HG03378 (cell line): ENCODE measurements at regions not wholly inside any gene's neighbourhood (a gene's known extent, or its start where the extent isn't known, plus 50 kb on each side); places are given as distances from the start of the nearest gene placed in this dataset.
"Not testable (repeated sequence)": the region's sequence is repeated elsewhere in the genome, so short reads cannot be mapped to it uniquely, and the experiment has no call there.

Experiments
- ATAC-seq: cut with Tn5 transposase; IDR thresholded peaks from one replicate; pipeline ENCODE4 v1.9.1; 2021; ENCODE audit warnings: mild to moderate bottlenecking, moderate library complexity; ENCODE audit not compliant: unreplicated experiment

DNA sequence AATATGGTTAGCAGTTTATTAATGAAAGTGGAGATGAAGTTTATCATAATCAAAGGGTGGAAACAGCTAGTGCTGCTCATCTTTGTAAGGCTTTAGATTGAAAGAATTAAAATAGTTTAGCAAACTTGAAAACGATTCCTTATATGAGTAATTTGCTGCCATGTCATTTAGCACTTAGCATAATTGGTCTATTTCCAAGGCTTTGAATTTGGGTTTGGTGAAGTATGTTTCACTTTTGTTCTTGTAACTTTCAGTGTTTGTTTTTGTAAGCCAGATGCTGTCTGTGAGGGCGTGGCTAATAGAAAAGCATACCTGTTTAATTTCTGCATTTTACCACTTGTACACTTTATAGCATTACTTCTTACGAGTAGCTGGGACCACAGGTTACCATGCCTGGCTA is 109.5 kb downstream of the LAT start:
- ATAC-seq = not testable (repeated sequence)

DNA sequence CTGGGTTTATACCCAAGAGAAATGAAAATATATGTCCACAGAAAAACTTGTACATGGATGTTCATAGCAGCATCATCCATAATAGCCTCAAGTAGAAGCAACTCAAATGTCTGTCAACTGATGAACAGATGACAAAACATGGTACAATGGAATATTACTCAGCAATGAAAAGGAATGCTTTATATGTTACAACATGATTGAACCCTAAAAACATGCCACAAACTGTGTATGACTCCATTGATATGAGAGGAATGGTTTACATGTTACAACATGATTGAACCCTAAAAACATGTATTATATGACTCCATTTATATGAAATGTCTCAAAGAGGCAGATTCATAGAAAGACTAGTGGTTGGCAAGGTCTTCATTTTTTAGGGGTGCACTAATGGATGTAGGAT is 104.8 kb downstream of the LAT start:
- ATAC-seq = not testable (repeated sequence)

DNA sequence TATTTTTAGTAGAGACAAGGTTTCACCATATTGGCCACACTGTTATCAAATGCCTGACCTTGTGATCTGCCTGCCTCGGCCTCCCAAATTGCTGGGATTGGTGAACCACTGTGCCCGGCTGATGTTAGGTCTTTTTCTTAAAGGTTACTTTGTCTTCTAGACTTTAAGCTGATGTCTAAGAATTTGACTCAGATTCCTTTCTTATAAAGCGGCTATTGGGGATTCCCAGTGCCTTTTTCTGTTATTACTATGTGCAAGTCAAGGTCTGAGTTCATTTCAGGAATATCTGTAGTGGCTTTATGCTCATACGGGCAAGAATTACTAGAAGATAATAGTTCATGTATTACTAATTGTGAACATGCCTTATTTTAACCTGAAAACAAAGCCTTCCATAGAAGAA is 102.8 kb downstream of the LAT start:
- ATAC-seq = not testable (repeated sequence)

DNA sequence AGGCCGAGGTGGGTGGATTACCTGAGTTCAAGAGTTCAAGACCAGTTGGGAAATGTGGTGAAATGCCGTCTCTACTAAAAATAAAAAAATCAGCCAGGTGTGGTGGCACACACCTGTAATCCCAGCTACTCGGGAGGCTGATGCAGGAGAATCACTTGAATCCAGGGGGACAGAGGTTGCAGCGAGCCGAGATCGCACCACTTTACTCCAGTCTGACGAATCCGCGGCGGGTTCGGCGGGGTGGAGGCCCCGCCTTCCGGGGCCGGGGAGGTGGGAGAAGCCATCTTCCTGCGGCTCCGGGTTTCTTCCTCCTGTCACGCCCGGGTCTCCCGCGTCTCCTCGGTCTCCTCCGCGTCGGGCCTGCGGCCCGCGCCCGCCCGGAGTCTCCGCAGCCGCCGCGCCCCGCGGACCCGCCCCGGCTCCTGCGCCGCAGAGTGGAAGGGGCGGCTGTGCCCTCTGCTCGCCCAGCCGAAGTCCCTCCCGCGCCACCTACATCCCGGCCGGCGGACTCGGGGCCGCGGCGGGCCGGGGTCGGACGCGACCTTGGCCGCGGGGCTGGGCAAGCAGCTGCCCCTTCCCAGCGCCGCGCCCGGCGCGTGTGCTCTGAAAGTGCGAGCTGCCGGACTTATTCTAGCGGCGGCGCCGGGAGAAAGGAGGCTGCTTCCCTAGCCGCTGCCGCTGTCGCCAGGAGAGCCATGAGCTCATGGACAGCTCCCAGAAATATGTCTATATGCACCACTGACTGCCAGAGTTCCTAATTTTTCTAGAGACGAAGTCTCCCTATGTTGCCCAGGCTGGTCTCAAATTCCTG is 97.2 kb downstream of the LAT start:
- ATAC-seq = not testable (repeated sequence)

DNA sequence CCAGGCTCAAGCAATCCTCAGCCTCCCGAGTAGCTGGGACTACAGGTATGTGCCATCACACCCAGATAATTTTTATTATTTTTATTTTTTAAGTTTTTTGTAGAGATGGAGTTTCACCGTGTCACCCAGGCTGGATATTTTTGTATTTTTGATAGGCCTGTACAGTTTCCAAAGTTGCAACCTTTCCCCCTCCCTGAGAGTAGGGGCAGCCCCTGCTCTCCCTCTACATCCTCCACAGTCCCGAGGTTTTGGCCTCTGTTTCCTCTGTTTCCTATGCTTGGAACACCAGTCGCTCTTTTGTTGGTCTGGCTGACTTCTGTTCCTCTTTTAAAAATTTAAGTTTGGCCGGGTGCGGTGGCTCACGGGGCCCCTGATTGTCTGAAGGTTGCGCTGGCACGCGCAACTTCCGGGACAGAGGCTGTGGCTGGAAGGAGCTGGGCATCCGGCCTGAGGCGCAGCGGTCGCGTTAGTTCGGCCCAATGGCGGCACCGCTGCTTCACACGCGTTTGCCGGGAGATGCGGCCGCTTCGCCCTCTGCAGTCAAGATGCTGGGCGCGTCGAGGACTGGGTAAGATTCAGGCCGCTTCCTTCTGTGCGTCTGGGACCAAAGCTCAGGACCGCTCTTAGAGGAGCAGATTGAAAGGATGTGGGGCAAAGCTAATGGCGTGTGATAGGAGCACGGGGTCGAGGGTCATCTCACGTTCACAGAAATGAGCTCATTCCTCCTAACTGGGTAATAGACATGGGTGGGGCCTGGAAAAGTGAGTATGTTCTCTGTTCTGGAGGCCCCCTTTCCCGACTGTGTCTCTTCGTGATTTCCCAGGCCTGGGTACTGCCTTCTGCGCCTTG is 89.9 kb downstream of the LAT start:
- ATAC-seq = not testable (repeated sequence)

DNA sequence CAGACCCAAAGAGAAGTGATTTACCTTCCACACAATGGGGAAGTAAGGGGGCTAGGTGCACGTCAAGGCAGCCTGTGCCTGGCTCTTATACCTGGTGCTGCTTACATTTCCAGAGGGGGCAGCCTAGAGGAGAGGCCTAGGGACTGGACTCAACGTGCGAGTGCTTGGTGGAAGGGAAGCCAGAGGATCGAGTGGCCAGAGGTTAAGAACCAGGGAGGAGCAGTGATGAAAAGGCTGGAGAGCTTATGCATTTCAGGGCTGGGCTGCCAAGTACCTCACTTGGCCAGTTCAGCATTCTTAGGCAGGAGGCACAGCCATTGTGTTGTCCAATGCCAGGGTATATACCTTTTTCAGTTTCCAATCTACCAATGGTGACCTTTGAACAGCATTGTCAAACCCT is 77.4 kb downstream of the LAT start:
- ATAC-seq = not testable (repeated sequence)

DNA sequence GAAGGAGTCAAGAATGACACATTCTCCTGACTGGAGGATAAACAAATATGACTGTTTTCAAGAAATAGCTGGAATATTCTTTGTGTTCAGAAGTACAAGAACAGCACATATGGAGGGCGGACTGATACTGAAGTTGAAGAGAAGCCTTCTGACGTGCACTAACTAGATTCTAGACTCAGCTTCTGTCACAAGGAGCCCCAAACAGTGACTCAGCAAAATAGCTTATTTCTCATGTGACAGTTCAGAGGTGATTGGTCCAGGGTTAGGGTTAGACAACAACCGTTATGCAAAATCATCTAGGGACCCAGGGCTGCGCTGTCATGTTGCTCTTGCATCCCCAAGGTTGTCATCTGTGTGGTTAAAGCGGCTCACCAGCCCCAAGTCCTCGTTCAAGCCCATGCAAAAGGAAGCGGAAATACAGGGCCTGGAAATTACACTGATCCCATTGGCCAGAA is 76.6 kb downstream of the LAT start:
- not testable (repeated sequence) for ATAC-seq

DNA sequence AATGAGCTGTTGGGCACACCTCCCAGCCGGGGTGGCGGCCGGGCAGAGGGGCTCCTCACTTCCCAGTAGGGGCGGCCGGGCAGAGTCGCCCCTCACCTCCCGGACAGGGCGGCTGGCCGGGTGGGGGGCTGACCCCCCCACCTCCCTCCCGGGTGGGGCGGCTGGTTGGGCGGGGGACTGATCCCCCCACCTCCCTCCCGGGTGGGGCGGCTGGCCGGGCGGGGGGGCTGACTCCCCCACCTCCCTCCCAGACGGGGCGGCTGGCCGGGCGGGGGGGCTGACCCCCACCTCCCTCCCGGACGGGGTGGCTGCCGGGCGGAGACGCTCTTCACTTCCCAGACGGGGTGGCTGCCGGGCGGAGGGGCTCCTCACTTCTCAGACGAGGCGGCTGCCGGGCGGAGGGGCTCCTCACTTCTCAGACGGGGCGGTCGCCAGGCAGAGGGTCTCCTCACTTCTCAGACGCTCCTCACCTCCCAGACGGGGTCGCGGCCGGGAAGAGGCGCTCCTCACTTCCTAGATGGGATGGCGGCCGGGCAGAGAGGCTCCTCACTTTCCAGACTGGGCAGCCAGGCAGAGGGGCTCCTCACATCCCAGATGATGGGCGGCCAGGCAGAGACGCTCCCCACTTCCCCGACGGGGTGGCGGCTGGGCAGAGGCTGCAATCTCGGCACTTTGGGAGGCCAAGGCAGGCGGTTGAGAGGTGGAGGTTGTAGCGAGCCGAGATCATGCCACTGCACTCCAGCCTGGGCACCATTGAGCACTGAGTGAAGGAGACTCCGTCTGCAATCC is 75.4 kb downstream of the LAT start:
- ATAC-seq = not testable (repeated sequence)

DNA sequence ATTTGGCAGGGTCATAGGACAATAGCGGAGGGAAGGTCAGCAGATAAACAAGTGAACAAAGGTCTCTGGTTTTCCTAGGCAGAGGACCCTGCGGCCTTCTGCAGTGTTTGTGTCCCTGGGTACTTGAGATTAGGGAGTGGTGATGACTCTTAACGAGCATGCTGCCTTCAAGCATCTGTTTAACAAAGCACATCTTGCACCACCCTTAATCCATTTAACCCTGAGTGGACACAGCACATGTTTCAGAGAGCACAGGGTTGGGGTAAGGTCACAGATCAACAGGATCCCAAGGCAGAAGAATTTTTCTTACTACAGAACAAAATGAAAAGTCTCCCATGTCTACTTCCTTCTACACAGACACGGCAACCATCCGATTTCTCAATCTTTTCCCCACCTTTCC is 74.7 kb downstream of the LAT start:
- ATAC-seq = not testable (repeated sequence)
